Tibial nerve (tissue), 4 donors: ENCODE measurements at regions not wholly inside any gene's neighbourhood (a gene's known extent, or its start where the extent isn't known, plus 50 kb on each side); places are given as distances from the start of the nearest gene placed in this dataset.

Experiments
- DNase-seq, 2 donors: peaks; one replicate each; pipeline ENCODE4 v3.0.0-alpha.2; 2019; ENCODE audit warnings: low spot score in 2 of 2
- H3K27ac ChIP-seq, 4 donors: fragments of 200-600 bp; sonication (generic) in 3 of 4; one replicate each; pipeline ENCODE4 v1.5.1; 2017 to 2019; ENCODE audit warnings: mild to moderate bottlenecking in 1 of 4
- H3K27me3 ChIP-seq, 2 donors: fragments of 200-600 bp; sonication (generic) in 1 of 2; one replicate each; pipeline versions ENCODE4 v1.5.1 to v1.6.0; 2017 to 2019
- H3K36me3 ChIP-seq, 3 donors: fragments of 200-600 bp; sonication (generic); one replicate each; pipeline ENCODE4 v1.5.1; 2018 to 2019
- H3K4me1 ChIP-seq, 4 donors: fragments of 200-600 bp; sonication (generic) in 3 of 4; one replicate each; pipeline ENCODE4 v1.5.1; 2017 to 2019
- H3K4me3 ChIP-seq, 4 donors: fragments of 200-600 bp; sonication (generic) in 3 of 4; one replicate each; pipeline ENCODE4 v1.5.1; 2017 to 2019; ENCODE audit warnings: mild to moderate bottlenecking in 1 of 4, moderate library complexity in 1 of 4
- H3K9me3 ChIP-seq, 4 donors: fragments of 200-600 bp; sonication (generic) in 3 of 4; one replicate each; pipeline ENCODE4 v1.5.1; 2017 to 2019
- EP300 ChIP-seq, 2 donors: sonication (generic); formaldehyde crosslinking; IDR thresholded peaks; one replicate each; pipeline ENCODE4 v1.6.1; 2017; ENCODE audit warnings: antibody characterized with exemption in 2 of 2, mild to moderate bottlenecking in 1 of 2
- POLR2A ChIP-seq, 2 donors: fragments of 450-650 bp; IDR thresholded peaks; one replicate each; pipeline ENCODE4 v1.6.1; 2017; ENCODE audit warnings: antibody characterized with exemption in 2 of 2, mild to moderate bottlenecking in 2 of 2, moderate library complexity in 2 of 2
- WGBS, 2 donors: methylation state at CpG; one replicate each; pipeline ENCODE4 v1.1.5; 2018; 5-methylcytosine and 5-hydroxymethylcytosine counted together
- TF ChIP-seq, protein P1 (sequence below), 5 experiments: fragments of 200-600 bp in 3 of 5; fragments of 450-650 bp in 2 of 5; sonication (generic) in 3 of 5; IDR thresholded peaks; one replicate each; pipeline ENCODE4 v1.5.1; 2016 to 2019; ENCODE audit warnings: antibody characterized with exemption in 5 of 5, mild to moderate bottlenecking in 3 of 5, moderate library complexity in 2 of 5

DNA sequence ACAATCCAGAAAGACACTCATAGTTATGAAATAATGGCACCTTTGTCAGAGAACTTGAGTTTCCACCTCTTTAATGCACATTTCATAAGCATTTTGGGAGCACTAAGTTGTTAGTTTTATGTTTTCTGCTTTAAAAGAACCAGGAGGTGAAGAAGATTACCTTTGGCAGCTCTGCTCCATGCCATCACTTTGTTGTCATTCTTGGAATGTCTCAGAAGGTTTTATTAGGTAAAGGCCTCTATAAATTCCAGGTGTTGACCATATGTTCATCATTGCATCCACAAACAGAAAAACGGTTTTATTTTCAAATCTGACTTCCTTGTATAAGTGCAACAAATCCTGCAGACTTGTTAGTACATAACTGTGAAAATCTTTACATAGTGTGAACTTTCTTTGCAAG, 424.8 kb downstream of the MDFIC start:
- H3K9me3 ChIP-seq, result no peaks in the 10 kb centered on the region
- no peaks in the 10 kb centered on the region for H3K4me1 ChIP-seq
- TF ChIP-seq EP300 (IDR thresholded peaks at IDR 0.05), result no peak
- H3K27ac ChIP-seq, result no peak overlapping the region
- H3K36me3 ChIP-seq, result no peaks in the 10 kb centered on the region
- no peak for DNase-seq
- no peak overlapping the region for H3K4me3 ChIP-seq
- 51 to 63% methylated on average over 1 of the region's 1 CpG for WGBS, 2 donors
- no peaks in the 10 kb centered on the region for H3K27me3 ChIP-seq

DNA sequence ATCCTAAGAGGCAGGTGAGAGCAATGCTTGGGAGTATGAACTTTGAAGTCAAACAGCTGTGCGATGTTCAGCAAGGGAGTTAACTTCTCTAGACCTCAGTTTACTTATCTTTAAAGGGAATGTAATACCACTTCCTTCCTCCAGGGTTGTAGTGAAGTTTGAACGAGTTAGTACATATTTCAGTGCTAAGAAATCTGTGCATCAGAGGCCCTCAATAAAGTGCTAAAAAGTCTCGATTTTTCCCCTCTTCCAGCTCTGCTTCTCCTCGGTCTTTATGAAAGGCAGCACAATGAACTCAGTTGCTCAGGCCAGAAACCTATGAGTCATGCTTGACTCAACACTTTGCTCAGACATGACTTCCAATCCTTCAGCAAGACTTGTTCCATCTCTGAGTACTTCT, 418.9 kb downstream of the MDFIC start:
- TF ChIP-seq, protein P1, sequence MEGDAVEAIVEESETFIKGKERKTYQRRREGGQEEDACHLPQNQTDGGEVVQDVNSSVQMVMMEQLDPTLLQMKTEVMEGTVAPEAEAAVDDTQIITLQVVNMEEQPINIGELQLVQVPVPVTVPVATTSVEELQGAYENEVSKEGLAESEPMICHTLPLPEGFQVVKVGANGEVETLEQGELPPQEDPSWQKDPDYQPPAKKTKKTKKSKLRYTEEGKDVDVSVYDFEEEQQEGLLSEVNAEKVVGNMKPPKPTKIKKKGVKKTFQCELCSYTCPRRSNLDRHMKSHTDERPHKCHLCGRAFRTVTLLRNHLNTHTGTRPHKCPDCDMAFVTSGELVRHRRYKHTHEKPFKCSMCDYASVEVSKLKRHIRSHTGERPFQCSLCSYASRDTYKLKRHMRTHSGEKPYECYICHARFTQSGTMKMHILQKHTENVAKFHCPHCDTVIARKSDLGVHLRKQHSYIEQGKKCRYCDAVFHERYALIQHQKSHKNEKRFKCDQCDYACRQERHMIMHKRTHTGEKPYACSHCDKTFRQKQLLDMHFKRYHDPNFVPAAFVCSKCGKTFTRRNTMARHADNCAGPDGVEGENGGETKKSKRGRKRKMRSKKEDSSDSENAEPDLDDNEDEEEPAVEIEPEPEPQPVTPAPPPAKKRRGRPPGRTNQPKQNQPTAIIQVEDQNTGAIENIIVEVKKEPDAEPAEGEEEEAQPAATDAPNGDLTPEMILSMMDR (IDR thresholded peaks at IDR 0.05), result peak in 1 of 5 experiments; percentile 14
- TF ChIP-seq POLR2A (IDR thresholded peaks at IDR 0.05), result no peak
- DNase-seq, result no peak
- Histone ChIP-seq H3K27me3 (no peaks in the 10 kb centered on the region), H3K36me3 (no peaks in the 10 kb centered on the region), H3K4me1 (no peaks in the 10 kb centered on the region), H3K27ac (no peak overlapping the region), H3K9me3 (no peaks in the 10 kb centered on the region), H3K4me3 (no peak overlapping the region)
- 79 to 82% methylated on average over 4 of the region's 4 CpGs for WGBS, 2 donors

DNA sequence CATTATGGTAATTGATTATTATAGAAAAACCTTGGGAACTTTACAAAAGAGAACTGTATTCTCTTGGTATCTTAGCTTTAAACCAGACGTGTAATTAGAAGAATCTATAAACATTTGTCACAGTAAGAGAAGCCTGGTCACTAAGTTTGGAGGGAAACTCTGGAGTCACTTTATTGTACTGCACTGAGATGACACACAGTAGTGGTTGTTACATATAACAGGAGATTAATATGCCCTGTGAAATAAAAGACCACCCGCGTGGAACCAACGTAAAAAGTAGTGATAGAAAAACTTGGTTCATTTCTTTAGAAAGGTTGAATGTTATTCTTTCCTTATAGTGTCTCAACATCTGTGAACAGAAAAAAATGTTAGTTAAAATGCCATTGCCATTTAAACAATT, 416.1 kb downstream of the MDFIC start:
- no peak overlapping the region for H3K4me3 ChIP-seq
- TF ChIP-seq POLR2A (IDR thresholded peaks at IDR 0.05) (no peak), EP300 (IDR thresholded peaks at IDR 0.05) (no peak)
- TF ChIP-seq, protein P1 (IDR thresholded peaks at IDR 0.05), result no peak
- no peaks in the 10 kb centered on the region for H3K9me3 ChIP-seq
- WGBS, 2 donors, result 78 to 87% methylated on average over 4 of the region's 4 CpGs
- H3K27me3 ChIP-seq, result no peaks in the 10 kb centered on the region
- H3K36me3 ChIP-seq, result no peaks in the 10 kb centered on the region
- DNase-seq, result no peak
- H3K4me1 ChIP-seq, result no peaks in the 10 kb centered on the region
- no peak overlapping the region for H3K27ac ChIP-seq

DNA sequence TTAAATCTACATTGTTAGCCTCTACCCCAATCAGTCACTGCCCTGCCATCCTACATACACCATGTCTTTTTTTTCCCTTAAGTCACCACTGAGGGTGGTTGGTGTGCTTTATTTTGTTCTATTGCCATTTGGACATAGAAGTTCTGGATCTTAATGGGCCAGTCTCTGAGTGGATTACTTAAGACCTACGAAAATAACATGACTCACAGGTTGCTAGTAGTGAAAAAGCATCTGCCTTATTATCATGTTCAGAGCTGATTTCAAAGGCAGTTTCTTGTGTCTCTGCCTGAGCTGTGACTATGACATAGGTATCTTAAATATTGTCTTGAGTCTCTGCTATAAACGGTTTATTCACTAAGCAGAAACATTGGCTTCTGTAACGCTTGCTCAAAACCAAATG, 410.8 kb downstream of the MDFIC start:
- no peak for DNase-seq
- H3K36me3 ChIP-seq, result no peaks in the 10 kb centered on the region

DNA sequence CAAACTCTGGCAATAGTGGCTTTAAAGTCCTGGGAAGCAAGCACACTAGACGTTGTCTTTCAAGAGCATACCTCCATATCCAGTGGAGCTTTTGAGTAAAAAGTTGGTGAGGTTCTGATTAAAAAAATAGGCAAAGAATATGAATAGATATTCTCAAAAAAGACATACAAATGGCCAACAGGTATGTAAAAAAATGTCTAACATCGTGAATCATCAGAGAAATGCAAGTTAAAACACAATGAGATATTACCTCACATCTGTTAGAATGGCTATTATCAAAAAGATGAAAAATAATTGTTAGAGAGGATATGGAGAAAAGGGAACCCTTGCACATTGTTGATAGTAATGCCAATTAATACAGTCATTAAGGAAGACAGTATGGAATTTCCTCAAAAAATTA, 407.1 kb downstream of the MDFIC start:
- Histone ChIP-seq H3K36me3 (no peaks in the 10 kb centered on the region), H3K9me3 (no peaks in the 10 kb centered on the region), H3K27ac (no peak overlapping the region), H3K4me1 (no peaks in the 10 kb centered on the region), H3K27me3 (no peaks in the 10 kb centered on the region), H3K4me3 (no peak overlapping the region)
- no peak for TF ChIP-seq EP300 (IDR thresholded peaks at IDR 0.05)
- TF ChIP-seq, protein P1 (IDR thresholded peaks at IDR 0.05), result no peak
- no peak for TF ChIP-seq POLR2A (IDR thresholded peaks at IDR 0.05)
- 72 to 93% methylated on average over 2 of the region's 2 CpGs for WGBS, 2 donors
- DNase-seq, result no peak

More for the DNA sequence above, 410.8 kb downstream of the MDFIC start:
- H3K4me1 ChIP-seq, result no peaks in the 10 kb centered on the region
- no peaks in the 10 kb centered on the region for H3K27me3 ChIP-seq
- TF ChIP-seq, protein P1 (IDR thresholded peaks at IDR 0.05), result no peak
- TF ChIP-seq EP300 (IDR thresholded peaks at IDR 0.05) (no peak), POLR2A (IDR thresholded peaks at IDR 0.05) (no peak)
- 80 to 87% methylated on average over 3 of the region's 3 CpGs for WGBS, 2 donors
- no peaks in the 10 kb centered on the region for H3K9me3 ChIP-seq
- no peak overlapping the region for H3K27ac ChIP-seq
- no peak overlapping the region for H3K4me3 ChIP-seq

DNA sequence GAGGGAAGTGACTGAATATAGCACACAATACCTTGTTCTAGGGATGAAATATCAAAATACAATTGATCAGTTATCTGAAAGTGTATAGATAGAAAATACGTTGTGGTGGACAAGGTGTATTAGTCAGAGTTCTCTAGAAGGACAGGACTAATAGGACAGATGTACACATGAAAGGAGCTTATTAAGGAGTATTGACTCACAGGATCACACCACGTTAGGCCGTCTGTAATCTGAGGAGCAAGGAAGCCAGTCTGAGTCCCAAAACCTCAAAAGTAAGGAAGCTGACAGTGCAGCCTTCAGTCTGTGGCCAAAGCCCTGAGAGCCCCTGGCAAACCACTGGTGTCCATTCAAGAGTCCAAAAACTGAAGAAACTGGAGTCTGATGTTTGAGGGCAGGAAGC, 406.1 kb downstream of the MDFIC start:
- H3K27ac ChIP-seq, result no peak overlapping the region
- no peak overlapping the region for H3K4me3 ChIP-seq

More for the DNA sequence above, 406.1 kb downstream of the MDFIC start:
- H3K27me3 ChIP-seq, result no peaks in the 10 kb centered on the region
- TF ChIP-seq POLR2A (IDR thresholded peaks at IDR 0.05), result no peak
- TF ChIP-seq, protein P1 (IDR thresholded peaks at IDR 0.05), result no peak
- TF ChIP-seq EP300 (IDR thresholded peaks at IDR 0.05), result no peak
- no peaks in the 10 kb centered on the region for H3K36me3 ChIP-seq
- no peak for DNase-seq
- H3K4me1 ChIP-seq, result no peaks in the 10 kb centered on the region
- H3K9me3 ChIP-seq, result no peaks in the 10 kb centered on the region
- WGBS, 2 donors, result 73 to 83% methylated on average over 3 of the region's 3 CpGs
